ENCODE measurements at regions not wholly inside any gene's neighbourhood (a gene's known extent, or its start where the extent isn't known, plus 50 kb on each side); places are given as distances from the start of the nearest gene placed in this dataset.
A peak's percentile ranks its signal among the peaks of the same experiment; 100 is the strongest.

GRCh38 chr6:153644000-153644399, 395.0 kb upstream of the OPRM1 start:
- DNase-seq, result no peak

- peak in 1 of 3 donors; percentile 62 for DNase-seq
These were observed 404.6 kb upstream of the OPRM1 start for GRCh38 chr6:153634416-153634815.

- DNase-seq, result peak; percentile 38 to 91 (median 81)
These were observed 414.0 kb upstream of the OPRM1 start for GRCh38 chr6:153625089-153625488.

- no peak for DNase-seq
These were observed 414.5 kb upstream of the OPRM1 start for GRCh38 chr6:153624528-153624927.

- DNase-seq, result peak in 2 of 3 donors; percentile 50 to 66
These were observed 415.5 kb upstream of the OPRM1 start for GRCh38 chr6:153623496-153623895.

GRCh38 chr6:153621491-153621890, 417.5 kb upstream of the OPRM1 start:
- peak in 1 of 3 donors; percentile 26 for DNase-seq

GRCh38 chr6:153621070-153621469, 418.0 kb upstream of the OPRM1 start:
- peak in 1 of 3 donors; percentile 7 for DNase-seq

GRCh38 chr6:153618371-153619322, 420.4 kb upstream of the OPRM1 start:
- DNase-seq, result peak in 1 of 3 donors; percentile 41

GRCh38 chr6:153616506-153616905, 422.5 kb upstream of the OPRM1 start:
- no peak for DNase-seq

- DNase-seq, result no peak
These were observed 425.2 kb upstream of the OPRM1 start for GRCh38 chr6:153613719-153614455.

- DNase-seq, result no peak
These were observed 436.6 kb upstream of the OPRM1 start for GRCh38 chr6:153602401-153602800.

- DNase-seq, result no peak
These were observed 439.1 kb upstream of the OPRM1 start for GRCh38 chr6:153599901-153600300.

GRCh38 chr6:153595903-153596302, 443.1 kb upstream of the OPRM1 start:
- DNase-seq, result peak in 1 of 3 donors; percentile 2

- DNase-seq, result no peak
These were observed 444.2 kb upstream of the OPRM1 start for GRCh38 chr6:153594871-153595270.

- DNase-seq, result no peak
These were observed 447.9 kb upstream of the OPRM1 start for GRCh38 chr6:153591159-153591558.

GRCh38 chr6:153590411-153590810, 448.6 kb upstream of the OPRM1 start:
- peak in 1 of 3 donors; percentile 7 for DNase-seq

GRCh38 chr6:153588330-153588729, 450.7 kb upstream of the OPRM1 start:
- no peak for DNase-seq

GRCh38 chr6:153583685-153584084, 452.6 kb upstream of the RGS17 start:
- no peak for DNase-seq

- DNase-seq, result no peak
These were observed 449.7 kb upstream of the RGS17 start for GRCh38 chr6:153580776-153581175.

GRCh38 chr6:153575528-153575927, 444.4 kb upstream of the RGS17 start:
- DNase-seq, result no peak

GRCh38 chr6:153574231-153574630, 443.1 kb upstream of the RGS17 start:
- DNase-seq, result peak in 1 of 3 donors; percentile 3

- no peak for DNase-seq
These were observed 441.3 kb upstream of the RGS17 start for GRCh38 chr6:153572371-153572770.

- DNase-seq, result peak in 2 of 3 donors; percentile 6 to 28
These were observed 437.5 kb upstream of the RGS17 start for GRCh38 chr6:153568628-153569027.

Measured in muscle of back (tissue), 3 donors.